Epithelial cell of prostate (primary cell): ENCODE measurements at regions not wholly inside any gene's neighbourhood (a gene's known extent, or its start where the extent isn't known, plus 50 kb on each side); places are given as distances from the start of the nearest gene placed in this dataset.

Experiments
- DNase-seq: peaks from one replicate; pipeline ENCODE4 v3.0.0-alpha.2; 2011; ENCODE audit warnings: low read depth, low spot score
- H3K27ac ChIP-seq: fragments of 450-650 bp; 2 replicates; pipeline ENCODE4 v1.5.1; 2017; ENCODE audit warnings: mild to moderate bottlenecking

DNA sequence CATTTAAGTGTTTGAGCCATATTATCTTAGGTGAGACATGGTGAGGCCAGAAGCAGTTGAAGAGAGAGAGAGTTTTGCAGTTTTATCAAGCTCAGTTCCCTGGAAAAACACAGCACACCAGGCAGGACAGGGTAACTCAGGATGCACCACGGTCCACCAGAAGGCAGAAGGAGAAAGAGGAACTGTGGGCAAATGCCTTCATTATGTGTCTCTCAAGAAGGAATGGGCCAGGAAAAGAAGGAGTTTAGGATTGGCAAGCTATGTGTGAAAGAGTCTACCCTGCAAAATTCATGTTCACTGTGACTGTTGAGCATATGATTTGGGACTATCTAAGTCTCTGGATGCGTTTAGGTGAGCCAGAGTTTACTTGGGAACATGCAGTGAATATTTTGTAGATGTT is 934.5 kb upstream of the MIR17HG start:
- no peak for DNase-seq
- H3K27ac ChIP-seq, result no peak overlapping the region

DNA sequence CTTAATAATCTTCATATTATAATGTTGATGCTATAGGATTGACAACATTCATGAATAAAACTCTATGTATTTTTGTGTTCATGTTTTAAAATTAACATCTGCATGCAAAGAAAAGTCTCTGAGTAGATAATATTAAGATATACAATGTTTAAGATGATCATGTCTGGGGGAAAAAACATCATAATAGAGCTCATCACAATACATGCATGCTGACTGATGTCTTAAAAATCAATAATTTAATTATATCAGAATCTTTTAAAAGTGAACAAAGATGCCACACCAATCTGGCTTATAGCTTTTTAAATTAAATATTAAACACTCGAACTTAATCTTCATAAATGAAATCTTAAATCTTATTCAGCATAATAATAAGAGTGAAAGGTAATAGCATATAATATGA is 933.9 kb upstream of the MIR17HG start:
- H3K27ac ChIP-seq, result no peak overlapping the region
- DNase-seq, result no peak

DNA sequence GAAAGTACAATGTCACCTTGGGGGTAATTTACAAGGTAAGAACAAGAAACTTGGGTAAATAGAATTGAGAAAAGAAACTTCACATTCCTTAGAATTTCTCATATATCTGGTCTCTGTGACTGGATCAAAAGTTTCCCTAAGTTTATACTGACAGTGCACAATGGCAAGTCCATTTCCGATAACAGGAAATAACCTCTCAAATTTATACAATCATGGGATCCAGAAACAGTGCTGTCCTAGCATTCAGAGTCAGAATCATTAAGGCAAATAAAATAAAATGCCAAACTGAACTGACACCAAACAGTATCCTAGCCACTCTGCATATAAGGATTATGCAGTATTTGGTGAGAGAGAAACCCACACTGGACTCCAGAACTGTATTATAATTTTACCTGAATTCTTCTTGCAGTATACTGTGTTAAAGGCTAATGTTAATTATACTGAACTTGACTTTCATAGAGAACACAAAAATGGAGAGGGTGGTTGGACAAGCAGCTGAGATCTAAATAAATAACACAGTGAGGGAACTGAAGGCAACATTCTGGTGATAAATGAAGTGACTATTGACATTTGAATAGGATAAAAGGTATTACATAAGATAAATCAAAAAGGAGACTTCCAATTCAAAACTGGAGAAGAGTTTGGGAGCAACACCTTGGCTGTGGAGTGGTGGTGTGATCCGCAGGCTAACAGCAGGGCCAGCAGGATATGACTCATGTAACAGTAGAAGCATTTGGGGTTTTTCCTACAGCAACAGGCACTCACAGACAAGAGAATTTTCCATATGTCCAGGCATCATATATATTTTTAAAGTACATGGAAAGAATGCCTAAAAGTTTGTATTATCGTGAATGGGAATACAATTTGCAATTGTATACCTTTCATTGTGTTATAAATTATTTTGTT is 932.5 kb upstream of the MIR17HG start:
- DNase-seq, result no peak
- peak overlapping the region; percentile 14 for H3K27ac ChIP-seq

DNA sequence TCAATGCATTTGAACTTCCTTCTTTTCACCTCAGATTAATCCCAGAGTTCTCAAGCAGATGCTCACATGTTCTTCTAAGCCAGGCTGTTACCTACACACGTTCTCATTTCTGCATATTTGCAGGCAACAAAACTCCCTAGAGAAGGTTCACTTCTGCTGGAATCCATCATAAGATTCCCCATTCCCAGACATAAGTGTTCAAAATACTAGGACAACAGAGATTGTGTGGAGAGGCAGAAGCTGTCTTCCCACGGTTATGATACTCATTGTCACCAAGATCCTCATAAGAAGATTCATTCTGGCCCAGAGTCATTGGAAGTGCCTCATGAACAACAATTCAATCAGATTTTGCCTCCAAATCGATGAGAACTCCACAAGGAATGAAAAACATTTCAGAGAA is 931.6 kb upstream of the MIR17HG start:
- no peak for DNase-seq
- H3K27ac ChIP-seq, result no peak overlapping the region

DNA sequence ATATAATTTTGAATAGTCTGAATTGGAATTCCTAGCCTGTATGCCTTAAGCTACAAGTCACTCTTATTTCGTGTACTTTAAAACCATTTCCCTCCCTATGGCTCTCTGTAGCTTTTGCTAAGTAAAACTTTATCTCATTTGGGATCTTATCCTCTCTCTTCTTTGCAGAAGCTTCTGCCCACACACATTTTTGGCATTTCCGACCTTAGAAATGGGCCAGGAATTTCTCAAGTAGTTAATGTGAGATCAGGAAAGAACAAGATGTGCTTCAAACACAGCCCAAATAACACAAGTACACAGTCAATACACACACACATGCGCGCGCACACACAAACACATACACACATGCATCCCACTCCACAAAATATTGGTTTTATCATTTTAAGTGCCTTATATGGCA is 931.0 kb upstream of the MIR17HG start:
- DNase-seq, result no peak
- no peak overlapping the region for H3K27ac ChIP-seq

DNA sequence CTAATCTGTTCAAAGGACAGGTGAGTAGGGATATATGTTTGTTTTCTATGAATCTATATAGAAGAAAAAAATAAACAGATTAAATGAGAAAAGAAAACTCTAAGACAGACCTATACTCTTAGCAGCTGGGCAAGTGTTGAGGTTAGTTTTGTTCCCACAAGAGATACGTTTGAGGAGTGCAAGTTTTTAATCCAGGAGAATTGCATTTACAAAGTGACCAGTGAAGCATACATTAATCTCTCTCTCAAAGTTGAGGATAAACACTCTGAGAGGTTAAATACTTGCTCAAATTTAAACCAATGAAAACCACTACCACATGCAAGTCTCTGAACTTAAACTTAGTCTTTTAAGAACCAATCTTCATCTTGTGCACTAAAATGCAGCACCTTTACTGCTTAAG is 930.5 kb upstream of the MIR17HG start:
- DNase-seq, result no peak
- H3K27ac ChIP-seq, result no peak overlapping the region

DNA sequence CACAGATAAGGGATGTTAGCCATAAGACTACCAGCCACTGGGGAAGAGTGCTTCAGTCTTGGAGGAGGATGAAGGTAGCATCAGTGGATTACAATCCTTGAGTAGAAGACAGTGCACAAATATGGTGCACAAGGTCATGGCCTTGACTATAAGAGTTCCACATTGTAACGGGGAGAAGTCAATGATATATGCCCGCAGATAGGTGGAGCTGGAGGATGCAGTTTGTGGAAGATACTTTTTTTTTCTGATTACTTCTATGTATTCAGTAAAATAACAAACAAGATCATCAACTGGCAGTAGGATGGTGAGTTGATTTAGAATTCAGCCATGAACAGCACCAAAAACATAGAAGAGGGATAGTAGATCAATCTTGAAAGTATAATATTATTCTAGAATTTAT is 926.8 kb upstream of the MIR17HG start:
- DNase-seq, result no peak

DNA sequence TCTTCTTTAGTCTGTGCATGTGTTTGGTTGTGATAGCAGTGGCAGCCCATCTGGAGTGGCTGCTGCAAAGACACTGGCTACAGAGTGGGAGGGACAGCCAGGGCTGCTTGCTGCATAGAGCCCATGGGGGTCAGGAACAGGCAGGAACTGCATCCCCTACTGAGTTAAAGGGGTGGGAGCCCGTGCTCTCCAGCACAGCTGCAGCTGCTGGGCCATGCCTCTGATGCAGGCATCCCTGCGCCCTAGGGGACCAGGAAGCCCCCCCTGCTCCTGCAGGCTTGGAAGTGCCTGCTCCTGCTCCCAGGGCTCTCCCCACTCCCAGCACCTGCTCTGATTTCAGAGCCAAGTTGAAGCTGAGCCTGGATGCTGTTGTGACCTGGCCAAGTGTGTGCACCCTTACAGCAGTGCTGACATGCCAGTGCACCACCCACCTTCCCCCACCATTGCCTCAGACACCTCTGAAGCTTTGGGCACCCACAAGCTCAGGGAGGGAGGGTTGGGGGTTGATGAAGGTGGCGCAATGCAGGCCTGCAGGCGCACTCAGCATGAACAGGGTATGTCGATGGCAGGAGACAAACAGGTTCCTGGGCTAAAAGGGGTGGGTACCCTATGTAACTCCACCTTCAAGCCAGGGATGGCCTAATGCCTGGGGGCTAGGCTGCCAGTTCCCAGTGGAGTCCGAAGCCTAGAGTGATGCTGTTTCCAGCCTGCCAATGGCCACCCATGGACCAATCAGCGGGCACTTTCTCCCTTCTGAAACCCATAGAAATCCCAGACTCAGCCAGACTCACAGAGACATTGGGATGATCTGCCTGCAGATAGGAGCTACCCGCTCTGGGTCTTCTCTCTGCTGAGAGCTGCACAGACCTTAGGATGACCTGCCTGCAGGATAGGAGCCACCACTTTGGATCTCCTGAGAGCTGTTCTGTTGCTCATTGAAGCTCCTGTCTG is 919.9 kb upstream of the MIR17HG start:
- H3K27ac ChIP-seq, result no peak overlapping the region
- DNase-seq, result no peak

More for the DNA sequence above, 926.8 kb upstream of the MIR17HG start:
- H3K27ac ChIP-seq, result no peak overlapping the region

DNA sequence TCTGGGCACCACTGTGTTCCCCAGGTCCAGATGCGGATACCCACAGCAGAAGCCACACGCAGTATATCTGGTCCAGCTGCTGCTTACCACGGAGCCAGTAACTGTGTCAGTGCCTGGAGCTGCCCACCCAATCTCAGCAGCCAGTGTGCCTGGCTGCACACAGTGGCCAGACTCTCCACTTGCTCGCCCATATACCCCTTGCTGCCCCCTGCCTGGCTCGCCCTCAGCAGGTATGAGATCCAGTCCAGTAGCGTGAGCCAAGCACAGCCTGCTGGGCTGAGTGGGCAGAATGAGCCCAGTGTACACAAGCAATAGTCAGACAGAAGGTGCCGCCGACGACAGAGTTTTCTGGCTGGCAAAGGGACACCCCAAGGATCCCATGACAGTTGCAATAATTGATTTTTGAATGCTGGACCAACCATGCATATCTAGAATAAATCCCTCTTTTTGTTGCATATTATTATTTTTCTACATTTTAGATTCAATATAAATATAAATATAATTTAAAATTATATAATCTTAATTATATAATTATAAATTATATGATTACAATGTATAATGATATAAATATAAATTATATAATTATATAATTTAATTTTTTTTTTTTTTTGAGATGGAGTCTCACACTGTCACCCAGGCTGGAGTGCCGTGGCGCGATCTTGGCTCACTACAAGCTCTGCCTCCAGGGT is 918.8 kb upstream of the MIR17HG start:
- no peak for DNase-seq
- H3K27ac ChIP-seq, result no peak overlapping the region

DNA sequence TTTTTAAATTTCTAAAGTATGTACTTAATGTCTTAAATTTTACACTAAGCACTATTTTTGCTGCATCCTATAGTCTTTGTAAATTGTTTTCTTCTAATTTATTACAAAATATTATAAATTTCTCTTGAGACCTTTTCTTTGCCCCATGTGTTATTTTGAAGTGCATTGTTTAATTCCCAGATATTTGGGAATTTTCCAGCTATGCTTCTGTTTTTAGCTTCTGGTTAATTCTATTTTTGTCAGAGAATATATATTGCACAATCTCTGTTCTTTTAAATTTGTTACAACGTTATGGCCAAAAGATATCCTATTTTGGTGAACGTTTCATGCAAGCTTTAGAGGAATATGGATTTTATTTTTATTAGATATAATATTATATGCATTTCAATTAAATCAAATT is 917.4 kb upstream of the MIR17HG start:
- DNase-seq, result no peak
- no peak overlapping the region for H3K27ac ChIP-seq

DNA sequence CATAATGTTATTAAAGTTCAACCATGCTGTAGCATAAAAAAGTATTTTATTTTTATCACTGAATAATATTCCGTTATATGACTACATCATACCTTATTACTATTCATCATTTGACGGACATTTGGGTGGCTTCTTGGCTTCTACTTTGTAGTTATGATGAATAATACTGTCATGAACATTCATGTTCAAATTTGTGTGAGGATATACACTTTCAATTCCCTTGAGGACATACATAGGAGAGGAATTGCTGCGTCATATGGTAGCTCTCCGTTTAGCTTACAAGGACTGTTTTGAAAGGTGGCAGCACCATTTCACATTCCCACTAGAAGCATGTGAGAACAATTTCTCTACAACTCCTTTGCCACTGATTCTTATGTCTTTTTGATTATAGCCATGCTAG is 910.8 kb upstream of the MIR17HG start:
- no peak for DNase-seq
- no peak overlapping the region for H3K27ac ChIP-seq

DNA sequence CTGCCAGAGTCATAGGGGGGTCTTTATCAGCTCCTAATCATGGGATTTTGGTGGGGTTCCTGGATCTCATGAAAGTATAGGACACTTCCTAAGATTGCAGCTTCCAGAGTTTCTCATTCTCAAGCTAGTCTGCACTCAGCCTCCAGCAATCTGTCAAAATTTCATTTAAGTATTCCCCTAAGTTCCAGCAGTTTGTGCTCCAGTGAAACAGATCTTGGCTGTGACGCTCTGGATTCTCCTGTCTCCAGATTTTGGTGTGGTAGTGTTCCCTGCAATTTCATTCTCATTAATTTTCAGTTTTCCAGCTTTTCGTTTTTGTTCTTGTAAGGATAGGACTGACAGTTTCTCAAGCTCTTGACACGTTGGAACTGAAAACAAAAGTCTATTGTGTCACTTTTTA is 908.9 kb upstream of the MIR17HG start:
- H3K27ac ChIP-seq, result no peak overlapping the region
- no peak for DNase-seq

DNA sequence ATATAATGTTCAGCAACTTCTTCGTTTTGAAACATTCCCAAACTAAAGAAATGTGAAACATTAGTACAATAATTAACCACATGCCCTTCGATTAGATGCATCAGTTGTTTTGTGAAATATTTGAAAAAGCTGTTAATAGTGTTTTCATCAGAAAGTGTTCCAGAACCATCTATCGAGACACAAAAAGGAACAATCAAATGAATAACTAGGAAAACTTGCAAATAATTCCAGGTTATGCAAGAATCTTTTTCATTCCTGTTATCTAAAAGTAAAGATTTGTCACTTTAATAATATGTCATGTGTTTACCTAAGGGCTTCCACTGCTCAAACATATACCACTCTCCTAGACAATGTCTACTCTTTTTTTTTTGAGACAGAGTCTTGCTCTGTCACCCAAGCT is 904.2 kb upstream of the MIR17HG start:
- DNase-seq, result no peak
- H3K27ac ChIP-seq, result no peak overlapping the region

DNA sequence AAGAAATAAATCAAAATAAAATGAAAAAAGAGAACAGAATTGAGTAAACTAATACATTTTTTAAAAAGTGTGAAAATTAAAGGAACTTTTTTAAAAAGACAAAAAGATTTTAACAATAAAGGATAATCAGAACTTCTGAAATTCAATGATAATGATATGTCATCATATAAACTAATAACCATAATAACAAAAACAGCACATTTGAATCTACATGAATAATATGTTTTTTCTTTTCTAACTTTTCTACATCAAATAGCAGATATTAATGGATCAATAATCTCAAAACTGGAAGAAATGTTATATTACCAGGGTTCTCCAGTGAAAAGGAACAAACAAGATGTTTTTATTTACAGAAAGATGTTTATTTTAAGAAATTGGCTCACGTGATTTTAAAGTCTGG is 903.3 kb upstream of the MIR17HG start:
- peak overlapping the region; percentile 77 for H3K27ac ChIP-seq

DNA sequence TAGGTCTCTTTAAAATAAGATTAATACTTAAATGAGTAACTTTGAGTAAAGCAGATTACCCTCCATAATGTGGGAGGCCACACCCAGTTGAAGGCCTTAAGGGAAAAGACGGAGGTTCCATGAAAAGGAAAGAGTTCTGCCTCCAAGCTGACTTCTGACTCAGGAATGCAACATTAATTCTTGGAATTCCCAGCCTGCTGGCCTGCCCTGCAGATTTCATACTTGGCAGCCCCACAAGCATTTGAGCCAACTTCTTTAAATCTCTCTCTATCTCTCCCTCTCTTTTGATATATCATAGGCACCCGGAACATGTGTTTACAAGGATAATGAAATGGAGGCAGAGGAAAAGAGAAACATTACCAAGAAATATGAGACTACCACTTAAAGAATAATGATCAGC is 902.3 kb upstream of the MIR17HG start:
- peak; percentile 14 for DNase-seq
- peak overlapping the region; percentile 77 for H3K27ac ChIP-seq

More for the DNA sequence above, 903.3 kb upstream of the MIR17HG start:
- no peak for DNase-seq

DNA sequence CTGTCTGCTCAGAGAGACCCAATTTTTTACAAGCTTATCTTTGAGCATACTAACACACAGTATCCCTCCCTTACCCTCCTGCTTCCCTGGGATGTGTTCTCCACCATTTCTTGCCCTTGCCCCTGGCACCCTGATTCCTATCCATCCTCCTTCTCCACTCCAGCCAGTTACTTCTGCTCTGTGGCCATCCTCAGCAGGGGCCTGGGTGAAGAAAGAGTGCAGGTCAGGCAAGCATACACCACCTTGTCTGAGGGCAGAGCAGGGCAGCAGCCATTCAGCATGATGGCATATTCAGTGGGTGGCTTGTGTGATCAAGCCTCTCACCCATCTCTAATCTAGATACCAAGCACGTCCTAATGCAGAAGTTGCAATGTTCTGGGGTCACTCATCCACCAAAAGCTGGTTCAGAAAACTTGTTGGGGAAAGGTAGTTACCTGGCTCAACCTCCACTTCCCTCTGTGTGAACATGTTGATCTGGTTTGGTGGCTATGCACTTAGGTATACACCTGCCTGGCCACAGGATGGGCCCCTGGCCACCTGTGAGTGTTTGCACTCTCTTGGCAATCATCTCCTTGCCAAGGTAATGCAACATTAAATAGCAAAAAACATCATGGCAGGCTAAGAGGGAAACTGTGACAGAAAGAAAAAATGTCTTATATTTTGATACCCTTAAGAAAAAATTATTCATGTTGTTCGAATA is 900.3 kb upstream of the MIR17HG start:
- H3K27ac ChIP-seq, result peak overlapping the region; percentile 76
- peak; percentile 3 for DNase-seq

DNA sequence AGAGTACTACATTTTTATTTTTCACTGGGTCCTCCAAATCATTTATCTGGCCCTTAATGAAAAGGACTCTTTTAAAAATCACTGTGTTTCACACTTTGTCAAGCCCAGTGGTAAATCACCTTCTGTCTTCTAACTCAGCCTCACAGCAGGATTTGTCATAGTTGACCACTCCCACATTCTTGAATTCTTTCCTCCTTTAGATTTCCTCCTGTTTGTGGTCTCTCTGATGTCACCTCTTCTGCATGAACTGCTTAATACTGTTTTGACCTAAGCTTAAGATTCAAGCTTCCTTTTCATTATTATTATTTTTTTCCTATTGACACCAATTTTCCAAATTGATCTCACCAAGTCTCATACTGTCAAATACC is 899.8 kb upstream of the MIR17HG start:
- H3K27ac ChIP-seq, result peak overlapping the region; percentile 76
- peak; percentile 48 for DNase-seq

DNA sequence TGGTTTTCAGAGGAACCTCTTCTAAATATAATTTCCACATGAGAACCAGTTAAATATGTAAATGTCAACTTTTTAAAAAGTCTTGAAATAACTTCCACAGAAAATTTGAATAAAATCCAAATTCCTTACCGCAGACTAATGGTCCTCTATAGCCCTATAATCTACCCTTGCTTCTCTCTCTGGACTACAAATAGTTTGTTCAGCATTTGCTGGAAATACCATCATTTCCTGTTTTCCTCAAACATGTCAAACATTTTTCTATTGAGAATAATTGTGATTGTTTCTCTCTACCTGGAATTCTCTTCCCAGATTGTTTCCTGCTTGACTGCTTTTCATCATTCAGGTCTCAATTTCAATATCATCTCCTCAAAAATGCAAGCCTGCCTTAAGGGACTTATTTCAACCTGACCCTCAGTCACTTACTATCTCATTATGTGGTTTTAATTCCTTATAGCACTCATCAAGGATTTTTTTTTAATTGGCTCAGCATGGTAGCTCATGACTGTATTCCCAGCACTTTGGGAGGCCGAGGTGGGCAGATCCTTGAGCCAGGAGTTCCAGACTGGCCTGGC is 898.9 kb upstream of the MIR17HG start:
- peak overlapping the region; percentile 76 for H3K27ac ChIP-seq
- no peak for DNase-seq

DNA sequence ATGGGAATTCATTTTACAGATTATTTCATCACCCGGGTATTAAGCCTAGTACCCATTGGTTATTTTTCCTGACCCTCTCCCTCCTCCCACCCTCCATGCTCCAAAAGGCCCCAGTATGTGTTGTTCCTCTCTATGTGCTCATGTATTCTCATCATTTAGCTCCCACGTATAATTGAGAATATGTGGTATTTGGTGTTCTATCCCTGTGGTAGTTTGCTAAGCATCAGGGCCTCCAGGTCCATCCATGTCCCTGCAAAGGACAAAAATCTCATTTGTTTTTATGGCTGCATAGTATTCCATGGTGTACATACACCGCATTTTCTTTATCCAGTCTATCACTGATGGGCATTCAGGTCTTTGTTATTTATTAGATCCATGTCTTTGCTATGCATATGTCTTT is 894.1 kb upstream of the MIR17HG start:
- no peak for DNase-seq
- H3K27ac ChIP-seq, result no peak overlapping the region
